GM04503 (cell line): ENCODE measurements at regions not wholly inside any gene's neighbourhood (a gene's known extent, or its start where the extent isn't known, plus 50 kb on each side); places are given as distances from the start of the nearest gene placed in this dataset.
"Not testable (repeated sequence)": the region's sequence is repeated elsewhere in the genome, so short reads cannot be mapped to it uniquely, and the experiment has no call there.

ENCODE experiments used
- DNase-seq: peaks from one replicate; pipeline ENCODE4 v3.0.0-alpha.2; 2012; ENCODE audit warnings: low read depth

DNA sequence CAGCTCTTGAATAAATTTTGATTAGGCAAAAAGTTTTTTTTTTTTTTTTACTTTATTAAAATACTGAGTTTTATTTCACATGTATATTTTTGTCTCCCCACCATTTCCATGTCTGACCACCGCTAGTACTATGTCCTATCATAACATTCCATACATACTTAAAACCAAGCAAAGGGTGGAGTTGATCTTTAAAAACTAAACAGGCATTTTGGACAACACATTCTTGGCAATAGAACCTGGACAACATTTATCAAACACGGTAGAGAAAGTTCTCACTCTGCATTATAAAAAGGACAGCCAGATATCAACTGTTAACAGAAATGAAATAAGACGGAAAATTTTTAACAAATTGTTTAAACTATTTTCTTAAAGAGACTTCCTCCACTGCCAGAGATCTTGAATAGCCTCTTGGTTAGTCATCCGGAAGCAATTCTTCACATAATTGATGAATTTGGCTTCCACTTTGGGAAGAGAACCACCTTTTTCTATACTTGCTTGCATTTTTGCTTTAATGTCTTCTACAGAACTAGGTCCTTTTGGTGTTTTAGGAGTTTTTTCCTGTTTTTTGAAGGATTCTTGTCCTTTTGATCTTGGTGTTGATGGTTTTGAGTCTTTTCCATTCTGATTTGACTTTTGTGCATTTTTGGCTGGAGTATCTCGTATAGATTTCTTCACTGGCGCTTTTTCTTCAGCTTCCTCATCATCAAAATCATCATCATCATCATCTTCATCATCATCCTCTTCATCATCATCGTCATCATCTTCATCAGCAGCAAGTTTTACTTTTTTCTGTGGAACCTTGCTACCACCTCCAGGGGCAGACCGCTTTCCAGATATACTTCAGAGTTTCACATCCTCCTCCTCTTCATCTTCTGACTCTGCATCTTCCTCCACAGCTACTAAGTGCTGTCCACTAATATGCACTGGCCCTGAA lies 58.7 kb downstream of the POU5F2 start:
- not testable (repeated sequence) for DNase-seq

- DNase-seq, result no peak
Observed at GRCh38 chr5:93681432-93681831, 60.0 kb downstream of the POU5F2 start.

- DNase-seq, result peak; percentile 81
Observed at GRCh38 chr5:93677359-93677891, 64.0 kb downstream of the POU5F2 start.

- DNase-seq, result no peak
Observed at GRCh38 chr5:93676704-93677103, 64.7 kb downstream of the POU5F2 start.

DNA sequence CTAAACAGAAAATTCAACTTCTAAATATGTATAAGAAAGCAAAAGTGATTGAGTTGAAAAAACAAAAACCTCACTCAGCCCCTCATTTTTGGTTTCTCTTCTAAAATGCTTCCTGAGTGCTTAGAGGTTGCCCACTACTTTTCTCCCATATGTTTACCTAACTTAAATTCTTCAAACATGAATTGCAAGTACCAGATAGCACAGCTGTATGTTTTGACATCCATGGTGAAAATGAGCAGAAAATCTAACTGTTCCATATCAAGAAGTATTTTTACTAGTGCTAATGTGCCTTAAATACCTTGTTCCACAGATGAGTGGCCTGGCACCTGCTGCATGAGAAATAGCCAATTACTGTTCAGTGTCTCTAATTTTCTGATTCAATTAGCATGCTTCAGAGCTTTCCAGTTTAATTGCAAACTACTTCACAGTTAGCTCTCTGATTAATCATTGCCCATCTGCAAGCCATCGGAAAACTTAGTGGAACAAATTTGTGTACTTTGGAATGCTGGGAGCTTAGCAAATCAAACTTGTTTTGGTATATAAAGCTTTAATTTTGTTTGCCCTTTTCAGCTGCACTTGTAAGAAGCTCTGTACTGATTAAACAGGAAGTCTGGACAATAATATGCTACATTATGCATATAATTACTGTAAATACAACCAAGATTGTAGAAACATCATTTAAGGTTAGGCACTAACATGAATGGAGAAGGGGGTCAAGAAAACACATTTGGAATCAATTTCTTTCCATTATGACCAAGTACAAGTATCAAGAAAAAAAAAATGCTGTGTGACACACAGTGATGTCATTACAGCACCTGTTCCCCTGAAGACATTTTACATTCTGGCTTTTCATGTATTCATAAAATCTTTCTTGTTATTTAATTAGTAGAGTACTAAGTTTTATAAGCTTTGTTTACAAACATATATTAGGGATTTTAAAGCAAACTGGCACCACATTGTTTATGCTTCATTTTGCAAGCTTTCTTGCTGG lies 65.6 kb downstream of the POU5F2 start:
- DNase-seq, result no peak

GRCh38 chr5:93674866-93675459 lies 66.4 kb downstream of the POU5F2 start:
- DNase-seq, result no peak

DNA sequence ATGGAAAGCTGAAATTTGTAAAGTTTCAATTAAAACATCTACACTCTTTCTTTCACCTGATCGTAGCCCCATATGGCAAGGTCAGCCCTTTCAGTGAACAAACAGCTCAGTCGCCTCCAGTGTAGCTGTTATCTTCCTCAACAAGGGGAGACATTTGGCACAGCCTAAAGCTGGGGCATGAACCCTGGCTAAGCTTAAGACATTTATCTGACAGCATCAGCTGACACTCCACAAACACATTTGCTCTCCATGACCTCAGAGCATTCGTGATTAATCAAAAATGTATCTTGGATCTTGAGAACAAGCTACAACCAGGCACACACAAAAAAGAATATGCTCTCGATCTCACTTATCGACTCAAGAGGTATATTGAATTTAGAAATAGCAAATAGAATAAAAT lies 67.3 kb downstream of the POU5F2 start:
- no peak for DNase-seq

GRCh38 chr5:93673316-93673954 lies 68.0 kb downstream of the POU5F2 start:
- no peak for DNase-seq

- DNase-seq, result no peak
Observed at GRCh38 chr5:93665648-93666047, 75.8 kb downstream of the POU5F2 start.

- DNase-seq, result no peak
Observed at GRCh38 chr5:93660677-93661076, 77.7 kb downstream of the NR2F1 start.

- no peak for DNase-seq
Observed at GRCh38 chr5:93658044-93658443, 75.0 kb downstream of the NR2F1 start.

- no peak for DNase-seq
Observed at GRCh38 chr5:93654676-93655075, 71.7 kb downstream of the NR2F1 start.

DNA sequence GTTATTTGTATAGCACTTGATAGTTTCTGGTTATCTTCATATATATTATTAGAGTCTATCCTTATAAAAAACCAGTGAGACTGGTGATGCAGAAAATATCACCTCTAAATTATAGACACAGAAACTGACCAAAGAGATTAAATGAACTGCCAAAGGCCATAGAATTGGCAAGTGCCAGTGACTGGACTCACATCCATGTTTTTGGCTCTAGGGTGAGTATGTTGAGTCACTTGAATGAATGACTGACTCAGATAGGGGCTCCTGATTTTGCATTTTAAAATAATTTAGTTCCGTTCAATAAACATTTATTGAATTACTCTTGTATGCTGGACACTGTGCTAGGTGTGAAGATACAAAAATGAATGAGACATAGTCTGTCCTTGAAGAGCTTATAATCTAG lies 70.7 kb downstream of the NR2F1 start:
- DNase-seq, result no peak

DNA sequence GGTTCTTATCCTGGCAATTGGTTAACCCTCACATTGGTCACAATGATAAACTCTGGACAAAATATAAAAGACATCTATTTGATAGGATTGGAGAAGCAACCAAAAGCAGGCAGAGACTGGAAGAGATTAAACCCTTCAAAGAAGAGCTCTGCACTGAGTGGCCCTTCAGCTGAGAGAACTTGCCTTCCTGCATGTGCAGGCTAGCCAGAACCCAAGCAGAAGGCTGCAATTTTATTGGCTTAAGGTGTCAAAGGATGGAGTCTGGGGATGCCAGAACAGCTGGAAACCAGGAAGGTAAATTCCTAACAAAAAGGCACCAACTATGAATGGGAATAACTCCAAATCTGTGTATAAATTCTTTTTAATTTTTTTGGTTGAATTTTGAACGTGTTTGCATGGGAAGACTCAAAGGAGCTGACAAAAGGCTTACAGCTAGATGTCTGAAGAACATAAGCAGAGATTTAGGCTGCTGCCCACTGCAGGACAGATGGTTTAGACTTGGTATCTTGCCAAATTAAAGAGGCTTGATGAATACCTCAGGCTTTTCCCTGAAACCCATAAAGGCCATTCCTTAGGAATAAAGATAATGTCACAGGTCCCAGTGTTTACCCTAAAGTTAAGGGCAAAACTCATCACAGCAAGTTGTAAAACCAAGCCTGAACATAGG lies 66.3 kb downstream of the NR2F1 start:
- DNase-seq, result no peak

DNA sequence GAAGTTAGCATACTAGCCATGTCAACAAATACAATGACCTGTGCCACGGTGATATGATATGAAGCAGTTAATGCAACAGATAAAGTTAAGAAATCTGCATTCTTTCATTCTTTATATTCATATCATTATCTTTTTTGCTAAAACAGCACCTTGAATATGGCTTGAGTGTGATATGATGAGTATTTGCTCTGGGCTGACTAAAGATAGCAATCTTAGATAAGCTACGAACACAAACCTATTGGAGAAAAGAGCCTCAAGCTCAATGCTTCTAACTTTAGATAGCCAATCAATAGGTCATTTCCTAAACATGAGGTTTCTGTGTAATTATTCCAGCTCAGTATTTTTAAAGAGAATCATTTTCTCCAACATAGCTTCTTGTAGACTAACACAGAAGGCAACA lies 61.7 kb downstream of the NR2F1 start:
- no peak for DNase-seq
